ENCODE measurements at regions not wholly inside any gene's neighbourhood (a gene's known extent, or its start where the extent isn't known, plus 50 kb on each side); places are given as distances from the start of the nearest gene placed in this dataset.

GRCh38 chr6:170147832-170148708 is 142.8 kb downstream of the DLL1 start:
- no peak for TF ChIP-seq SPI1 (IDR thresholded peaks at IDR 0.05; ENCODE audit: low read depth, low read length)
- TF ChIP-seq POLR2A (IDR thresholded peaks at IDR 0.05; ENCODE audit: low read depth, low read length), result no peak
- no peak for TF ChIP-seq POLR2AphosphoS5 (IDR thresholded peaks at IDR 0.05; ENCODE audit: low read depth, low read length)
- TF ChIP-seq TAF1 (IDR thresholded peaks at IDR 0.05; ENCODE audit: low read depth, low read length), result no peak
- no peak for TF ChIP-seq POU2F2 (IDR thresholded peaks at IDR 0.05; ENCODE audit: low read depth, low read length)
- no peak for TF ChIP-seq PAX5 (IDR thresholded peaks at IDR 0.05; ENCODE audit: insufficient read depth, low read length, severe bottlenecking)
